Tibial nerve (tissue), 4 donors: ENCODE measurements at regions not wholly inside any gene's neighbourhood (a gene's known extent, or its start where the extent isn't known, plus 50 kb on each side); places are given as distances from the start of the nearest gene placed in this dataset.

Experiments
- DNase-seq, 2 donors: peaks; one replicate each; pipeline ENCODE4 v3.0.0-alpha.2; 2019; ENCODE audit warnings: low spot score in 2 of 2
- H3K27ac ChIP-seq, 4 donors: fragments of 200-600 bp; sonication (generic) in 3 of 4; one replicate each; pipeline ENCODE4 v1.5.1; 2017 to 2019; ENCODE audit warnings: mild to moderate bottlenecking in 1 of 4
- H3K27me3 ChIP-seq, 2 donors: fragments of 200-600 bp; sonication (generic) in 1 of 2; one replicate each; pipeline versions ENCODE4 v1.5.1 to v1.6.0; 2017 to 2019
- H3K36me3 ChIP-seq, 3 donors: fragments of 200-600 bp; sonication (generic); one replicate each; pipeline ENCODE4 v1.5.1; 2018 to 2019
- H3K4me1 ChIP-seq, 4 donors: fragments of 200-600 bp; sonication (generic) in 3 of 4; one replicate each; pipeline ENCODE4 v1.5.1; 2017 to 2019
- H3K4me3 ChIP-seq, 4 donors: fragments of 200-600 bp; sonication (generic) in 3 of 4; one replicate each; pipeline ENCODE4 v1.5.1; 2017 to 2019; ENCODE audit warnings: mild to moderate bottlenecking in 1 of 4, moderate library complexity in 1 of 4
- H3K9me3 ChIP-seq, 4 donors: fragments of 200-600 bp; sonication (generic) in 3 of 4; one replicate each; pipeline ENCODE4 v1.5.1; 2017 to 2019
- CTCF ChIP-seq, 5 experiments: fragments of 200-600 bp in 3 of 5; fragments of 450-650 bp in 2 of 5; sonication (generic) in 3 of 5; IDR thresholded peaks; one replicate each; pipeline ENCODE4 v1.5.1; 2016 to 2019; ENCODE audit warnings: antibody characterized with exemption in 5 of 5, mild to moderate bottlenecking in 3 of 5, moderate library complexity in 2 of 5
- EP300 ChIP-seq, 2 donors: sonication (generic); formaldehyde crosslinking; IDR thresholded peaks; one replicate each; pipeline ENCODE4 v1.6.1; 2017; ENCODE audit warnings: antibody characterized with exemption in 2 of 2, mild to moderate bottlenecking in 1 of 2
- POLR2A ChIP-seq, 2 donors: fragments of 450-650 bp; IDR thresholded peaks; one replicate each; pipeline ENCODE4 v1.6.1; 2017; ENCODE audit warnings: antibody characterized with exemption in 2 of 2, mild to moderate bottlenecking in 2 of 2, moderate library complexity in 2 of 2
- WGBS, 2 donors: methylation state at CpG; one replicate each; pipeline ENCODE4 v1.1.5; 2018; 5-methylcytosine and 5-hydroxymethylcytosine counted together

DNA sequence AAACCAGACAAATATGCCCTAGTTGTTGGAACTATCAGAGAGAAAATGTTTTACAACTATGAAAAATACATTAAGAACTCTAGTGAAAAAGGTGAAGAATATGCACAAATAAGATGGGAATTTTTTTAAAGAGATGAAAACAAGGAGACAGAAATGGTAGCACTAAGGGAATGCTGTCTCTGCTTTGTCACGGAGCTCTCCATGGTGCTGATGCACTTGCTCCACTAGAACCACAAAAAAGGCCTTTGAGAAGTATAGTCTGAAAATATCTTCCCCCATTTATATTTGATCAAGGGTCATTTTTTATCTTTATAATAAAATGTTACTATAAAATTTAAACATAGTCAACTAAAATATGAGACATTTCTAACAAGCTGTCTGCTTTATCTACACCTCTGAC is 1655.5 kb upstream of the AGA start:
- no peak overlapping the region for H3K4me3 ChIP-seq
- no peaks in the 10 kb centered on the region for H3K36me3 ChIP-seq
- 0 to 4% methylated on average over 1 of the region's 1 CpG for WGBS, 2 donors
- no peak for TF ChIP-seq EP300 (IDR thresholded peaks at IDR 0.05)
- TF ChIP-seq CTCF (IDR thresholded peaks at IDR 0.05) = no peak
- TF ChIP-seq POLR2A (IDR thresholded peaks at IDR 0.05) = no peak
- H3K4me1 ChIP-seq = no peaks in the 10 kb centered on the region
- no peak overlapping the region for H3K27ac ChIP-seq
- H3K9me3 ChIP-seq = no peaks in the 10 kb centered on the region
- H3K27me3 ChIP-seq = no peaks in the 10 kb centered on the region
- DNase-seq = no peak

DNA sequence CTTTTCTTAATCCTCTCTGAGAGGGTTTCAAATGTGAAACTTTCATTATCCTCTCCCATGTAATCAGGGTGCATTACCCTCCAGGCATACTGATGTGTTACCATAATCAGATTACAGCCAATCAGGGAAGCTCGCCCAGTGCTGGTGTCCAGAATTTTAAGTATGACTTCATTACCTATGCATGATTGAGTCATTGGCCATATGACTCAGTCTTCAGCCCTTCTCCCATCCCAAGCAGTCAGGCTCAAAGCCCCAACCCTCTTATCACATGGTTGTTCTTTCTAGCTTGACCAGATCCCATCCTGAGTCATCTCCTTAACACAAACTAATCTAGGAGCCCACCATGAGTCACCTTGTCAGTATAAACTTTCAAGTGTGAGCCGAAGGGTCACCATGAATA is 1668.1 kb upstream of the AGA start:
- no peak overlapping the region for H3K27ac ChIP-seq
- 88 to 90% methylated on average over 2 of the region's 2 CpGs for WGBS, 2 donors

GRCh38 chr4:179110816-179111215 is 1668.6 kb upstream of the AGA start:
- Histone ChIP-seq H3K9me3 (no peaks in the 10 kb centered on the region), H3K27ac (no peak overlapping the region), H3K36me3 (no peaks in the 10 kb centered on the region), H3K4me3 (no peak overlapping the region), H3K27me3 (no peaks in the 10 kb centered on the region), H3K4me1 (no peaks in the 10 kb centered on the region)
- WGBS, 2 donors = 74 to 77% methylated on average over 2 of the region's 2 CpGs
- TF ChIP-seq EP300 (IDR thresholded peaks at IDR 0.05) (no peak), POLR2A (IDR thresholded peaks at IDR 0.05) (no peak), CTCF (IDR thresholded peaks at IDR 0.05) (no peak)
- no peak for DNase-seq

More for the DNA sequence above, 1668.1 kb upstream of the AGA start:
- no peak for DNase-seq
- TF ChIP-seq EP300 (IDR thresholded peaks at IDR 0.05) (no peak), POLR2A (IDR thresholded peaks at IDR 0.05) (no peak), CTCF (IDR thresholded peaks at IDR 0.05) (no peak)
- Histone ChIP-seq H3K36me3 (no peaks in the 10 kb centered on the region), H3K4me1 (no peaks in the 10 kb centered on the region), H3K27me3 (no peaks in the 10 kb centered on the region), H3K4me3 (no peak overlapping the region), H3K9me3 (no peaks in the 10 kb centered on the region)

GRCh38 chr4:179112441-179113170 is 1670.4 kb upstream of the AGA start:
- no peak overlapping the region for H3K4me3 ChIP-seq
- WGBS, 2 donors = 64 to 72% methylated on average over 5 of the region's 5 CpGs
- no peak for TF ChIP-seq POLR2A (IDR thresholded peaks at IDR 0.05)
- TF ChIP-seq CTCF (IDR thresholded peaks at IDR 0.05) = no peak

DNA sequence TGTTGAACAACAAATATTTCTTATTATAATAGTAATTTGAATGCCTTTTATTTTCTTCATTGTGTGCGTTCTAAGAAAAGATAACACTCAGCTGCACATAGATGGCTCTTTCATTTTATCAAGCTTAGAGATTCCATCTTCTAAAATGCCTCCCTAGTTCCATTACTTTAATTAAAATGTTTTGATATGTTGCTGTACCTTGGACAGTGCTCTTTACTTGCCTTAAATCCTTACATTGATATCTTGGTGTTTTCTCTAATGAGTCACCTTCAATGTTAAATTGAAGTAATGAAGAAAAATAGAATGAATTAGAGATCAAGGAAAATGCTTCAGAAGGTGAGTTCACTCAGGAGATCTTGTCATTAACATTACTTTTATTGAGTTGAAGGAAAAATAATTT is 1672.4 kb upstream of the AGA start:
- TF ChIP-seq EP300 (IDR thresholded peaks at IDR 0.05) = no peak
- TF ChIP-seq CTCF (IDR thresholded peaks at IDR 0.05) = no peak
- TF ChIP-seq POLR2A (IDR thresholded peaks at IDR 0.05) = no peak
- H3K4me1 ChIP-seq = no peaks in the 10 kb centered on the region
- no peak for DNase-seq
- H3K36me3 ChIP-seq = no peaks in the 10 kb centered on the region
- H3K27me3 ChIP-seq = no peaks in the 10 kb centered on the region
- no peaks in the 10 kb centered on the region for H3K9me3 ChIP-seq
- H3K27ac ChIP-seq = no peak overlapping the region
- no peak overlapping the region for H3K4me3 ChIP-seq
- WGBS, 2 donors = 91 to 92% methylated on average over 1 of the region's 1 CpG

More at GRCh38 chr4:179112441-179113170, 1670.4 kb upstream of the AGA start:
- H3K27me3 ChIP-seq = no peaks in the 10 kb centered on the region
- H3K9me3 ChIP-seq = no peaks in the 10 kb centered on the region
- no peaks in the 10 kb centered on the region for H3K36me3 ChIP-seq
- DNase-seq = no peak
- no peaks in the 10 kb centered on the region for H3K4me1 ChIP-seq
- no peak overlapping the region for H3K27ac ChIP-seq
